ENCODE measurements at regions not wholly inside any gene's neighbourhood (a gene's known extent, or its start where the extent isn't known, plus 50 kb on each side); places are given as distances from the start of the nearest gene placed in this dataset.

DNA sequence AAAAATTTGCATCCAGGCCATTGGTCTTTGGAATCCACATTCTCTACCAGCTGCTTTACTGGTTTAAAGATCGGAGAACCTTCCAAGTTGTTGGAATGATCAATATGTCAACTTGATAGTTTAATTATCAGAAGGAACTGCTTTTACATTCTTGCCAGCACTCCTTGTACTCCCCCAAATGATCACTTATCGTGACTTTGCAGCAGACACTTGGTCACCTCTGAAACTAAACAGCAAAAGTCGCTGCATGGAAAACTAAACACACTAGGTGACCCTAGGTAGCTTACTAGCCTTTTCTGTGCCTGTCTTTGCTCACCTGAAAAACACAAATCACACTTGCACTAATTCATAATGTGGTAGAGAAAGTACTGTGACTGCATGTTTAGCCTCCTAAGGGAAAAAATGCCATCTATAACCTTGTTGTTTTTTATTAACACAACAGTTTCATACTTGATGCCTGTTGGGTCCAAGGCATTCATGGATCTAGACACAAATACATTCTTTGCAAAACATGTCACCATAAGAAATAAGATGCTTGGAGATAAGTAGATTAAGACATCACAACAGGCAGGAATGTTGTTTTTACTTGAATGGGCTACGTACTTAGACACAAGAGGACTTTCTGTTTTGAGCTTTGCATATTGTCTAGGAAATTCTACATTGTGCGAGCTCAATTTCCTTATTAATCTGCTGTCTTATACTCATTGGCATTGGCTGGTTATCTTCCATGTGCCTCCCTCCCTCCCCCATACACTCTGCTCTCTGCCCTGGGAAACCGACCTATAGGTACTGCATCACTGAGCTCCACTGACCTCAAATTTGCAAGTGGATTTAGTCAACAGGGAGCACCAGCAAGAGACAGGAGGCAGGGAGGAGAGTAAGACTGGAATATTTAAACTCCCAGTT is 219.1 kb upstream of the STK17B start:
- peaks cover 4% of the 10 kb centered on the region for H3K27me3 Mint-ChIP-seq
- peaks cover 17% of the 10 kb centered on the region for H3K9me3 Mint-ChIP-seq
- no peak overlapping the region for H3K27ac Mint-ChIP-seq

GRCh38 chr2:196391149-196391479 is 219.7 kb upstream of the STK17B start:
- no peaks in the 10 kb centered on the region for H3K36me3 Mint-ChIP-seq (ENCODE audit: low read depth)
- DNase-seq, result no peak
- no peak overlapping the region for H3K4me3 Mint-ChIP-seq
- H3K9me3 Mint-ChIP-seq, result peaks cover 13% of the 10 kb centered on the region
- no peaks in the 10 kb centered on the region for H3K4me1 Mint-ChIP-seq
- peaks cover 4% of the 10 kb centered on the region for H3K27me3 Mint-ChIP-seq
- intact Hi-C loops (cut with micrococcal nuclease), result no loop called here
- H3K27ac Mint-ChIP-seq, result no peak overlapping the region

More for the DNA sequence above, 219.1 kb upstream of the STK17B start:
- no peaks in the 10 kb centered on the region for H3K4me1 Mint-ChIP-seq
- no peak overlapping the region for H3K4me3 Mint-ChIP-seq
- no peaks in the 10 kb centered on the region for H3K36me3 Mint-ChIP-seq (ENCODE audit: low read depth)
- DNase-seq, result no peak
- intact Hi-C loops (cut with micrococcal nuclease), result no loop called here

DNA sequence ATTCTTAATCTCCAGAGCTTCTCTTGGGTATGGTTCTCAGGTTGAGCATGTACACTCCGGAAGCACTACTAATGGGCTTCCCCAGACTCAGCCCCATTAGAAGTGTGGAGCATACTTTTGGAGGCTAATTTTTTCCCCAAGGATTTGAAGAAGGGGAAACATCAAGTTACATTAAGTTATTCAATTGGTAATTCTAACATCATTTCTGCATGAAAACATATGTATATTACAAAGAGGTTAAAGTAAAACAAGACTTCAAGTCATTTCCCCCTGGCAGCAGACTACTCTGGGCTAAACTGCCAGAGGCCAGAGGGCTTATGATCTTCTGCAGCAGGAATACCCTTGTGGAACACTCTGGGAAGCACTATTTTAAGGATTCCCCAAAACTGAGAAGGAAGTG is 227.7 kb upstream of the STK17B start:
- Mint-ChIP-seq H3K4me1 (no peaks in the 10 kb centered on the region), H3K4me3 (no peak overlapping the region), H3K9me3 (peaks cover 3% of the 10 kb centered on the region), H3K27ac (no peak overlapping the region), H3K36me3 (ENCODE audit: low read depth) (no peaks in the 10 kb centered on the region), H3K27me3 (peaks cover 4% of the 10 kb centered on the region)
- no peak for DNase-seq
- intact Hi-C loops (cut with micrococcal nuclease), result no loop called here

DNA sequence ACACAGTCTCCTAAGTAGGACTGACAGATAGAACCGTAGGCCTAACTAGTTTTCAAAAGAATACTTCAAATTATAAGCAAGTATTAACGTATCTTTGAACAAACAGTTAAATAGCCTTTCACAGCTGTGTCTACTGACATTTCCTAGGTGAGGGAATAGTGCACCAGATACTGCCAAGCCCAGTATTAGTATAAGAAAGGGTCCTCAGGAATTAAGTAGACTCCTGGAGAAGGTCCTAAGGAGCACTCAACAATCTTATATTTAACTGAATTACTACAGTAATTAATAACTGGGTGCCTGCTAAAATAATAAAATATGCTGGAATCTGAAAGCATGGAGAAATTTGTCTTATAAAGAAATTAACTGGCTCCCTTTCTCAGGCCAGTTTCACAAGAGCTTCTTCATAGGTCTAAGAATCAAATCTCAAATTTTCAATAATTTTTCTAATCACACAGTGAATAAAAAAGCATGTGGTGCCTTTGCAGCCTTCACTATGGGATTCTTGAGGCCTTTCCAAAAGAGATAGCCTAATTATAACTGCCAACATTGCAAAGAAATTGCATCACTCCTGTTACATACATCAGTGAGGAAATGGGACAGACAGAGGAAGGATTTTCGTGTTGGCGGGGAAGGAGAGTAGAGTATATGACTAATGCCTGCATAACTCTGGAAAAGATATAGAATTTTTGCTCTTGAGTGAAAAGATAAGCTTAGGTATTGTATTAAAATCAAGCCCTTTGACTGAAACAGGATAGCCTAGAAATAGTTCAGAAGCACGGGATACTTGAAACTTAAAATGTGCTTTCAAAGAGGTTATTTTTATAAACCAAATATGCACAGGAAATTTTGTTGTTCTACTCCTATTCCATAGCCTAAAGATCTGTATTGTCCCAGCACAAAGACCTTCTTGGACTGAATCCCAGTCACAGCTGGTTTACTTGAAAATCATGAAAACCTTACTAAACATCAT is 228.6 kb upstream of the STK17B start:
- DNase-seq, result no peak
- no peaks in the 10 kb centered on the region for H3K36me3 Mint-ChIP-seq (ENCODE audit: low read depth)
- no peak overlapping the region for H3K27ac Mint-ChIP-seq
- intact Hi-C loops (cut with micrococcal nuclease), result no loop called here
- H3K4me1 Mint-ChIP-seq, result no peaks in the 10 kb centered on the region
- no peaks in the 10 kb centered on the region for H3K9me3 Mint-ChIP-seq
- no peak overlapping the region for H3K4me3 Mint-ChIP-seq
- peaks cover 3% of the 10 kb centered on the region for H3K27me3 Mint-ChIP-seq

GRCh38 chr2:196403471-196403870 is 232.1 kb upstream of the STK17B start:
- H3K27me3 Mint-ChIP-seq, result peaks cover 5% of the 10 kb centered on the region
- no peak overlapping the region for H3K4me3 Mint-ChIP-seq
- no peak for DNase-seq
- no peak overlapping the region for H3K27ac Mint-ChIP-seq
- no peaks in the 10 kb centered on the region for H3K9me3 Mint-ChIP-seq
- intact Hi-C loops (cut with micrococcal nuclease), result no loop called here
- H3K4me1 Mint-ChIP-seq, result no peaks in the 10 kb centered on the region
- H3K36me3 Mint-ChIP-seq (ENCODE audit: low read depth), result no peaks in the 10 kb centered on the region

- Mint-ChIP-seq H3K4me3 (no peak overlapping the region), H3K4me1 (no peaks in the 10 kb centered on the region), H3K36me3 (ENCODE audit: low read depth) (no peaks in the 10 kb centered on the region), H3K27ac (no peak overlapping the region), H3K9me3 (no peaks in the 10 kb centered on the region), H3K27me3 (peaks cover 6% of the 10 kb centered on the region)
- intact Hi-C loops (cut with micrococcal nuclease), result no loop called here
- DNase-seq, result no peak
These were observed 232.9 kb upstream of the STK17B start for GRCh38 chr2:196404276-196404675.

DNA sequence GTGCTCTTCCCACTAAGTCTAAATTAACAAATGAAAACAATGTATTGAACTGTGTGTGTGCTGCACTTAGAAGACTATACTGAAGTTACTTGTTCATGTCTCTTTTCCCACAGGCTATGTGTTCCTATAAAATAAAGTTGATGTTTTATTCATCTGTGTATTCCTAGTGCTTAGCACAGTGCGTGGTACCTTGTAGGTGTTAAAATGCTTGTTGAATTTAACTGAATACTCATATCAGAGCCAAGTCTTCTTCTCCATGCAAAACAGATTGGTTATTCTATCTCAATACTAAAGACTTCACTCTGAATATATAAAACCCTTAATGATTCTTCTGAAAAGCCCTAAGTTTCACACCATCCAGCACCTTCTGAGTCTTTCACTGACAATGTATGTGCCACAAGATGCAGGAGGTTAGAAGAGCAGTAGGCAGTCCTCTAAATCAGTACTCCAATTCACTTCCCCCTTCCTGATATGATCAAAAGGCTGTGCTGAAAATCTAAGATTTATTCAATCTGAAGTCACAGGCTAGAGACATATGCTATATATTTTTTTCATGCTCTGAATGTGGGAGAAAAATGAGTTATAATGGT is 231.7 kb upstream of the CCDC150 start:
- DNase-seq, result no peak
- no peaks in the 10 kb centered on the region for H3K9me3 Mint-ChIP-seq
- no peaks in the 10 kb centered on the region for H3K36me3 Mint-ChIP-seq (ENCODE audit: low read depth)
- intact Hi-C loops (cut with micrococcal nuclease), result no loop called here
- peaks cover 7% of the 10 kb centered on the region for H3K27me3 Mint-ChIP-seq
- no peaks in the 10 kb centered on the region for H3K4me1 Mint-ChIP-seq
- no peak overlapping the region for H3K4me3 Mint-ChIP-seq
- no peak overlapping the region for H3K27ac Mint-ChIP-seq

GRCh38 chr2:196409376-196409775 is 230.1 kb upstream of the CCDC150 start:
- Mint-ChIP-seq H3K36me3 (ENCODE audit: low read depth) (no peaks in the 10 kb centered on the region), H3K9me3 (no peaks in the 10 kb centered on the region), H3K4me1 (peaks cover 2% of the 10 kb centered on the region), H3K4me3 (no peak overlapping the region), H3K27me3 (peaks cover 7% of the 10 kb centered on the region), H3K27ac (no peak overlapping the region)
- intact Hi-C loops (cut with micrococcal nuclease), result no loop called here
- DNase-seq, result no peak

DNA sequence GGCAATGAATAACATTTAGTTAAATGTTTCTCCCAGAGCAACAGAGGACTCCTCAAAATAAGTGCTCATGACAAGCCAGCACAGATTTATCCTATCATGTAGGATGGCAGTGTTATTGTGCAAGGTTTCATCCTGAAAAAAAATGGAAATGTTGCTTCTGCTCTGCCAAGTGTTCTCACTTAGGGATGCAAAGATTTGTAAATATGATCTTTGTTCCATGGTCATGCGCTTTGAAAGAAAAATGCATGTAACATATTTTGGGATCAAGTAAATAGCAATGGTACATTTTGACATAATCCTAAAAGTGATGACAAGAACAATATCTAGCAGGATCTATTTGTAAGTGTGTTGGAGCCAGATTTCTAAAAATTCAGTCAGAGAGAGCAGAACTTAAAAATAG is 229.5 kb upstream of the CCDC150 start:
- peaks cover 2% of the 10 kb centered on the region for H3K4me1 Mint-ChIP-seq
- intact Hi-C loops (cut with micrococcal nuclease), result no loop called here
- no peaks in the 10 kb centered on the region for H3K36me3 Mint-ChIP-seq (ENCODE audit: low read depth)
- H3K27me3 Mint-ChIP-seq, result peaks cover 7% of the 10 kb centered on the region
- H3K9me3 Mint-ChIP-seq, result no peaks in the 10 kb centered on the region
- no peak overlapping the region for H3K27ac Mint-ChIP-seq
- DNase-seq, result no peak
- no peak overlapping the region for H3K4me3 Mint-ChIP-seq

- no peaks in the 10 kb centered on the region for H3K36me3 Mint-ChIP-seq (ENCODE audit: low read depth)
- peaks cover 7% of the 10 kb centered on the region for H3K27me3 Mint-ChIP-seq
- no peak overlapping the region for H3K4me3 Mint-ChIP-seq
- no peaks in the 10 kb centered on the region for H3K9me3 Mint-ChIP-seq
- no peak for DNase-seq
- no peak overlapping the region for H3K27ac Mint-ChIP-seq
- intact Hi-C loops (cut with micrococcal nuclease), result no loop called here
- H3K4me1 Mint-ChIP-seq, result peaks cover 9% of the 10 kb centered on the region
These were observed 225.7 kb upstream of the CCDC150 start for GRCh38 chr2:196413821-196414274.

DNA sequence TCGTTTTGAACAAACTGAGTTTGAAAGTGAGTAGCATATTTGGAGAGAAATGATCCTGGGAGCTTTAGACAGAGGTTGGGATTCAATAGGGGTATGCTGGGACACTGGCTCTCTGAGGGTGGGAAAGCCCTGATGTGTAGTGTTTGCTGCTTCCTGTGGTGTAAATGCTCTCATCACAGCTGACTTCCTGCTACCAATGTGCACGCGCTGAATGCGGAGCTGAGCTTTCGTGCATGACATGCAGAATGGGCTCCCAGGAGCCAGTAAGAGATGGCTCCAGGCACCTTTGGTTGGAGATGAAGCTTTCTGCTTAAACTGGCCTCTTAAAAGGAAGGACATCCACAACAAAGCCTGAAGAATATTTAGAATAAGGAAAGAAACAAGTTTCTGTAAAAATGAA is 224.1 kb upstream of the CCDC150 start:
- peaks cover 3% of the 10 kb centered on the region for H3K27me3 Mint-ChIP-seq
- intact Hi-C loops (cut with micrococcal nuclease), result no loop called here
- peaks cover 9% of the 10 kb centered on the region for H3K4me1 Mint-ChIP-seq
- no peaks in the 10 kb centered on the region for H3K36me3 Mint-ChIP-seq (ENCODE audit: low read depth)
- peak overlapping the region; percentile 65 for H3K4me3 Mint-ChIP-seq
- DNase-seq, result peak; percentile 60
- no peak overlapping the region for H3K27ac Mint-ChIP-seq
- H3K9me3 Mint-ChIP-seq, result no peaks in the 10 kb centered on the region

DNA sequence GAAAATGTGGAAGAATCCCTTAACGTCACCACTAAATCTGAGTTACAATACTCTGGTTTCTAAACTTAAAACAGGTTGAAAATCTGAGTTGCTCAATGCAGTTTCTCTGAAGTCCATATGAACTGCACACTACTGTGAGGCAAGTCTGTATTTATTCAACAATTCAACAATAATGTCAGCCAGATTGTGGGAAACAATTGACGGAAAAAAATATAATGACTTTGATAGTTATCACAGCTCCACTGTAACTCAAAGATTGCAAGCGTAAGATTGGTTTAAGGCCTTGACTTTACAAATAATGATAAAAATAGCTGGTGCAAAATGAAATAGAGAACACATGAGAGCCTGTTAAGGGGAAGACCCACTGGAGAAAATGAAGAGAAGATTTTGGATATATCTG is 219.4 kb upstream of the CCDC150 start:
- peaks cover under 1% of the 10 kb centered on the region for H3K9me3 Mint-ChIP-seq
- peaks cover 5% of the 10 kb centered on the region for H3K4me1 Mint-ChIP-seq
- no peak for DNase-seq
- no peak overlapping the region for H3K4me3 Mint-ChIP-seq
- H3K27ac Mint-ChIP-seq, result no peak overlapping the region
- intact Hi-C loops (cut with micrococcal nuclease), result no loop called here
- no peaks in the 10 kb centered on the region for H3K36me3 Mint-ChIP-seq (ENCODE audit: low read depth)
- H3K27me3 Mint-ChIP-seq, result peaks cover 12% of the 10 kb centered on the region

GRCh38 chr2:196421880-196422279 is 217.6 kb upstream of the CCDC150 start:
- Mint-ChIP-seq H3K27me3 (peaks cover 13% of the 10 kb centered on the region), H3K36me3 (ENCODE audit: low read depth) (no peaks in the 10 kb centered on the region), H3K27ac (no peak overlapping the region), H3K4me1 (no peaks in the 10 kb centered on the region), H3K4me3 (no peak overlapping the region), H3K9me3 (peaks cover 3% of the 10 kb centered on the region)
- DNase-seq, result no peak
- intact Hi-C loops (cut with micrococcal nuclease), result no loop called here

DNA sequence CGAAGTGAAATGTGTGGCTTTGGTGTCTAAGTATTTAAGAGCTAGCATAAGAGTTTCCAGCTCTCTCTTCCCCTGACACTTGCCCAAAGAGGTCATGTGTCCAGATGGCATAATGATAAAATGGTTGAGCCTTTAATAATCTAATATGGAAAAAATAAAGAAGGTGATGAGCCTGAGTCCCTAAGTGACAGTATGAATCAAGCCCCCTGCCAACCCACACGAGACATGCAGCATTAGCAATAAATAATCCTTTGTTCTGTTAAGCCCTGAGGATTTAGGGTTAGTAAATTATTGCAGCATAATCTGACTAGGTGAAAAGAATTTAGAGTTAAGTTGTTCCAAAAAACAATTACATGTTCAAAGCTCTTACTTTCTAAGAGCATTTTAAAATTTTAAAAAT is 217.2 kb upstream of the CCDC150 start:
- H3K27ac Mint-ChIP-seq, result no peak overlapping the region
- H3K4me1 Mint-ChIP-seq, result no peaks in the 10 kb centered on the region
- no peak overlapping the region for H3K4me3 Mint-ChIP-seq
- no peaks in the 10 kb centered on the region for H3K36me3 Mint-ChIP-seq (ENCODE audit: low read depth)
- H3K27me3 Mint-ChIP-seq, result peaks cover 13% of the 10 kb centered on the region
- intact Hi-C loops (cut with micrococcal nuclease), result no loop called here
- DNase-seq, result no peak
- H3K9me3 Mint-ChIP-seq, result peaks cover 3% of the 10 kb centered on the region

All from activated CD4-positive, alpha-beta T cell treated with anti-CD3 and anti-CD28 coated beads, Interleukin-2, amount 10 ng/mL, durations not matched to agents 24 days and 14 days (primary cell).